ENCODE measurements at regions not wholly inside any gene's neighbourhood (a gene's known extent, or its start where the extent isn't known, plus 50 kb on each side); places are given as distances from the start of the nearest gene placed in this dataset.

DNA sequence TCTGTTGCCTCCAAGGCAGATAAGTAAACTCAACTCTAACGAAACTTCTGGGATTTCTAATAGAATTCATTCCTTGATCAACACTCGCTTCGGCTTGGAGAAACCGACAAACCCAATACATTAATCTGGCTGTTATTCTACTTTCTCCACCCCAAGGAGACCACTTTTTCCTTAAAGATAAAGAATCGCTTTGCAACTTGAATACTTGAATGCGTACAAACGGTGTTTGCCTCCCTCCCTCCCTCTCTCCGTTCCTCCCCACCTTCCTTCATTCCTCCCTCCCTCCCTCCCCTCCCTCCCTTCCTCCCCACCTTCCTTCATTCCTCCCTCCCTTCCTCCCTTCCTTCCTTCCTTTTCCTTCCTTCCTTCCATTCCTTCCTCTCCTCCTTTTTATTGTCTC lies 432.6 kb downstream of the HAPSTR1 start:
- TF ChIP-seq GATA2 (IDR thresholded peaks at IDR 0.05; ENCODE audit: low read depth, low read length) (no peak), GATA3 (IDR thresholded peaks at IDR 0.05; ENCODE audit: low read depth, low read length) (no peak)

GRCh38 chr16:9525037-9525436 lies 433.6 kb downstream of the HAPSTR1 start:
- TF ChIP-seq GATA2 (IDR thresholded peaks at IDR 0.05; ENCODE audit: low read depth, low read length), result no peak

DNA sequence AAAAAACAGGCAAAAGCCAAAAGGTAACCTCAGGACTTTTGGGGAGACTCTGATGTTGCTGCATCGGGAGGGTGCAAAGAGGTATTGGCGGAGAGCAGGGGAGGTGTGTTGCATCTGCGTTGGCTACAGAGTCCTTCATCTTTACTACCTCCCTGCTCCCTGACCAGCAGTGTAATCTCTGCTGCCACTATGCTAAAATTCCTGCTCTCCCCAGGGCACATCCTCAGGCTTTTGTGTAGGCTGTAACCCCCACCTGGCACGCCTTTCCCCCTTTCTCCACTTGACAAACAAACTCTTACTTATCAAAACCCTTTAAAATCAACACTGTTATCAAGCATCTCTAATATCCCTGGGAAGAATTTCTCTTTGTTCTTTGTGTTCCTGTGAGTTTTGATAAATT lies 435.3 kb downstream of the HAPSTR1 start:
- TF ChIP-seq GATA2 (IDR thresholded peaks at IDR 0.05; ENCODE audit: low read depth, low read length) (no peak), GATA3 (IDR thresholded peaks at IDR 0.05; ENCODE audit: low read depth, low read length) (no peak)

DNA sequence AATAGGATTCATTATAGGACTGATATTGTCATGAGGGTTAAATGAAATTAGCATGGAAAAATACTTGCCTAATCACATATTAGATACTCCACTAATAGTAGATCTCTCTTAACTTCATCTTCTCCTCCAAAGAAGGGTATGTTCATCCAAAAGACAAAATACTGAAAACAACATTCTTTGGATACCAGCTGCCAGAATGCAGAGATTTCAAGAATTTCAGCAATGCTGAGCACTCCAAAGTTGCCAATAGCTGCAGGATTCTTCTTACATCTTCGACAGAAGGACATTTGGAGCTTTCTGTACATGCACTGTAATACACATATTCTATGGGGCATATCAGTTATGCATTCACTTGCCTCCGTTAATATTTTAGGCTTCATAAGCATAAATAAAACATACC lies 436.5 kb downstream of the HAPSTR1 start:
- TF ChIP-seq GATA2 (IDR thresholded peaks at IDR 0.05; ENCODE audit: low read depth, low read length), result no peak
- TF ChIP-seq GATA3 (IDR thresholded peaks at IDR 0.05; ENCODE audit: low read depth, low read length), result no peak

- TF ChIP-seq GATA2 (IDR thresholded peaks at IDR 0.05; ENCODE audit: low read depth, low read length) (no peak), GATA3 (IDR thresholded peaks at IDR 0.05; ENCODE audit: low read depth, low read length) (no peak)
These were observed 437.2 kb downstream of the HAPSTR1 start for GRCh38 chr16:9528511-9529079.

DNA sequence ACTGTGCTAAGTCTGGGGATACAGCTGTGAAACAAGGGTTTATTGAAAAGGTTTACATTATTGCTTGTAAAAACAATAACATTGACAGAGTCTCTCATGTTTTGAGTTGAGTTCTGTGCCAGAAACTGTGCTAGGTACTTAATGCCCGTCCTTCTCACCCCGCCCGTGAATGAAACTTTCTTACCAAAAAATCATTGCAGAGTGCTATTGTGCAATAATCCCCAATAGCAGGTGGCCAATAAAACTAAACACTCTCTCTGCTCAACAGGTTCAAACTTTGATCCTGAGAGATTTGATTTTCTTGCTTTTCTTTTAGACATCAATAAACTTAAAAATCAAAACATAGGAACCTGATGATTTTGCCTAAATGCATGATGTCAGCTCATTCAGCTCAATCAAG lies 441.6 kb downstream of the HAPSTR1 start:
- TF ChIP-seq GATA3 (IDR thresholded peaks at IDR 0.05; ENCODE audit: low read depth, low read length), result no peak
- no peak for TF ChIP-seq GATA2 (IDR thresholded peaks at IDR 0.05; ENCODE audit: low read depth, low read length)

DNA sequence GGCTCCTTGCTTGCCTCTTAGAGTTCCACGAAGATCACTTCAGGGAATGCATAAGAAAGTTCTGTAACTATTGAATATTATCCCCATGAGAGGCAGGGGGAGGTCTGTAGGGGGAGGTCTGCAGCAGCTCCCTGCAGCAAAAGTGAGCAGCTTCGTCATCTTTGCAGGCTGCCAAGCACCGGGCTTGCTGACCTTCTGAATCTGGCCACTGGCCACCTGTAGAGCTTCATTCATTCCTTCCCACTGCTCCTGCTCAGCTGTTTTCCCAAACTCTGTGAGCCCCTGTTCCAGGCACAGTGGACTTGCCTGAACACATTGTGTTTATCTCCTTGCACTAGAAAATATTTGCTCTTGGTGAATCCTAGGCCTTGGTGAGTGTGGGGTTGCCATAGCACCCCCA lies 443.3 kb downstream of the HAPSTR1 start:
- TF ChIP-seq GATA2 (IDR thresholded peaks at IDR 0.05; ENCODE audit: low read depth, low read length), result no peak
- TF ChIP-seq GATA3 (IDR thresholded peaks at IDR 0.05; ENCODE audit: low read depth, low read length), result no peak

- TF ChIP-seq GATA3 (IDR thresholded peaks at IDR 0.05; ENCODE audit: low read depth, low read length), result no peak
These were observed 445.5 kb downstream of the HAPSTR1 start for GRCh38 chr16:9536905-9537304.

DNA sequence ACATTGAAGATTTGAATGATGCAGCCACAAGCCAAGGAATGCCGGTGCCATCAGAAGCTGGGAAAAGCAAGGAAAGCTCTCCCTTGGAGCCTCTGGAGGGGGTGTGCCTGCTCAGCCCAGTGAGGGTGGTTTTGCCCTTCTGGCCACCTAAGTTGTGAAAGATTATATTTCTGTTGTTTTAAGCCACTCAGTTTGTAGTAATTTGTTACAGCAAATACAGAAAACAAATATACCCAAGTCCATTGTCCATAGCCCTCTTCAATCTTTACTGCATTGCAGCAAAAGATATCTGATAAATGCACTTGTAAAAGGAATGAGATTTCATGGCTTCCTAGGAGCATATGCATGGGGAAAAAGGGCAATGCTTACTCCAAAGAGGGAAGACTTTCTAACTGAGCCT lies 447.9 kb downstream of the HAPSTR1 start:
- TF ChIP-seq GATA2 (IDR thresholded peaks at IDR 0.05; ENCODE audit: low read depth, low read length) (no peak), GATA3 (IDR thresholded peaks at IDR 0.05; ENCODE audit: low read depth, low read length) (no peak)

- TF ChIP-seq GATA2 (IDR thresholded peaks at IDR 0.05; ENCODE audit: low read depth, low read length) (no peak), GATA3 (IDR thresholded peaks at IDR 0.05; ENCODE audit: low read depth, low read length) (no peak)
These were observed 450.3 kb downstream of the HAPSTR1 start for GRCh38 chr16:9541723-9542122.

DNA sequence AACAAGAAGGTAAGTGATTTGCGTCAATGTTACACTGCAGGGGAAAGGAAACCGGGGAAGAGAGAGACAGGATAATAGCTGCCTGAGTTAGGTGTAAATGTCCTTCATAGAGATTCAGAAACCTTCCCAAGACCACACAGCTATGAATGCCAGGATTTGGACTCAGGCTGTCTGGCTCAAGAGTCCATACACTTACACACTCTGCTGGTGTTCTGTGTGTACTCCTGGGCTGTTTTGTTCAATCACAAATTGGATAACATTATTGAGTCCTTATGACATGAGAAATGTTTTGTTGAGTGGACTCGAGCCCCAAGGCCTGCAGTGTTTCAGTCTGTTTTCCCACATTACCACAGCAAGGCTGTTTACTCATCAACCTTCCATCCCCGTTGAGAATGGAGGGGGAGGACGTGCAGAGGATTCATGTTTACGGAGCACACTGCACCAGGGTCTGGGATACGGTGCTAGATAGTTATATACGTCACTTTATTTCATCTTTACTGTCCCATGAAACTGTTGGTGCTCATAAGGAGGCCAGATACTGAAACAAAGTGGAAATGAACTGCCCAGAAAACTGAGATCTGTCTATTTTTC lies 450.8 kb downstream of the HAPSTR1 start:
- no peak for TF ChIP-seq GATA3 (IDR thresholded peaks at IDR 0.05; ENCODE audit: low read depth, low read length)
- no peak for TF ChIP-seq GATA2 (IDR thresholded peaks at IDR 0.05; ENCODE audit: low read depth, low read length)

DNA sequence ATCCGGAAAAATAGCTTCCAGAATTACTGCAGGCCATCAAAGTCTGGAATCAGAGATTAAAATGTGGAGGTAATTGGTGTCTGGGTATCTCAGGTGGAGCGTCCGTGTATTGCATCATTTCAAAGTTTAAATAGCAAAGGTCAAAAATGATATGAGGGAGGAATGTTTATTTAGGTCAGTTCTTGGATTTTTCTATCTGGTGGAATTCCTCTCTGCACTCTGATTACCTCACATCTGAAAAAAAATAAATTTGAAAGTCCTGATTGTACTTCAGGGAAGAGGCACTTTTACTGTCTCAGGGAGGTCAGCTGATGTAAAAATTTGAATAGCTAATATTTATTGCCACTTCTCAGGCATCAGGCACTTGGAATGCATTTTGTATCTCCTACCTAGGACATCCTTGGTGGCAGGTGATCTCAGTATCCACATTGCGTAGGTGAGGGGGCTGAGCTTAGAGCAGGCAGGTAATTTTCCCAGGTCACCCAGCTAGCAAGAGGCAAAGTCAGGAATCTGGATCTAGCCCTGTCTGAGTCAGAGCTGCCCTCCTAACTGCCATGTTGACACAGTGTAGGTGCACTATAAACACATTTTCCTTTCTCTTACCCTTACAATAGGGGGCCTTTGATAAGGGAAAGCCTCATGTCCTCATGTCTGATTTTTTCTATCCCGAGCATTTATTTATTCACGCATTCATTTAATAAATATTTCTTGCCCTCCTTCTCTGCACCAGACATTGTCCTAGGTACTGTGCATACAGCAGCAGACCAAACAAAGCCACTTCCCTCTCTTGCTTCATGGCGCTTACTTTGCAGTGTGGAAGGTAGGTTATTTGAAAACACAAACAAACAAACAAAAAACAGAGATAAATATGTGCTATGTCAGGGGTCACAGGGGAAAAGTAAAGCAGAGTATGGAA lies 454.3 kb downstream of the HAPSTR1 start:
- no peak for TF ChIP-seq GATA2 (IDR thresholded peaks at IDR 0.05; ENCODE audit: low read depth, low read length)

DNA sequence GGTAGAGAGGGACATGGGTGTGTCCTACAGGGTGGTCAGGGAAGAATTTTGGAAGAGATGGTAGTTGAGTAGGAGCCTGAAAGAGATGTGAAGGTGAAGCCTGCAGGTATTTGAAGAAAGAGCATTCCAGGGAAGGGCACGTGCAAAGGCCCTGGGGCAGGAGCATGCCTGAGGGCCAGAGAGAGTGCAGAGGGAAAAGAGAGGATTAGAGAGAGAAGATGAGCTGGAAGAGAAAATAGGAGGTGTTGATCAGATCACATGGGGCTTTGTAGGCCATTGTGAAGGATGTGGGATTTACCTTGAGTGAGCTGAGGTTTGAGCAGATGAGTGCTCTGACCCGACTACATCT lies 455.0 kb downstream of the HAPSTR1 start:
- TF ChIP-seq GATA2 (IDR thresholded peaks at IDR 0.05; ENCODE audit: low read depth, low read length) (no peak), GATA3 (IDR thresholded peaks at IDR 0.05; ENCODE audit: low read depth, low read length) (no peak)

- TF ChIP-seq GATA2 (IDR thresholded peaks at IDR 0.05; ENCODE audit: low read depth, low read length), result no peak
- no peak for TF ChIP-seq GATA3 (IDR thresholded peaks at IDR 0.05; ENCODE audit: low read depth, low read length)
These were observed 458.0 kb downstream of the HAPSTR1 start for GRCh38 chr16:9549487-9549886.

GRCh38 chr16:9555051-9555450 lies 463.6 kb downstream of the HAPSTR1 start:
- no peak for TF ChIP-seq GATA2 (IDR thresholded peaks at IDR 0.05; ENCODE audit: low read depth, low read length)
- no peak for TF ChIP-seq GATA3 (IDR thresholded peaks at IDR 0.05; ENCODE audit: low read depth, low read length)

All from SH-SY5Y (cell line).